Astrocyte (in vitro differentiated cells and primary cell): ENCODE measurements at regions not wholly inside any gene's neighbourhood (a gene's known extent, or its start where the extent isn't known, plus 50 kb on each side); places are given as distances from the start of the nearest gene placed in this dataset.

ENCODE experiments used
- DNase-seq: peaks from one replicate; pipeline ENCODE4 v3.0.0-alpha.2; 2010; ENCODE audit warnings: low read depth
- FAIRE-seq: peaks from 2 replicates; lab custom pipeline; 2011; peaks lifted over from hg19 to GRCh38; lab: Jason Lieb, UNC
- H2AFZ ChIP-seq: 2 replicates; pipeline ENCODE4 v1.6.0; 2012; ENCODE audit warnings: low read depth, low read length, inconsistent platforms
- H3K27ac ChIP-seq: 2 replicates; pipeline ENCODE4 v1.5.1; 2011; ENCODE audit warnings: low read depth, low read length, inconsistent platforms
- H3K27me3 ChIP-seq: 2 replicates; pipeline ENCODE4 v1.6.0; 2011; ENCODE audit warnings: low read length, inconsistent platforms; ENCODE audit not compliant: insufficient read depth
- H3K36me3 ChIP-seq: 2 replicates; pipeline ENCODE4 v1.5.1; 2011; ENCODE audit warnings: low read length, inconsistent platforms; ENCODE audit not compliant: insufficient read depth
- H3K4me1 ChIP-seq: 2 replicates; pipeline ENCODE4 v1.5.1; 2011; ENCODE audit warnings: low read length, inconsistent platforms; ENCODE audit not compliant: insufficient read depth
- H3K4me2 ChIP-seq: 2 replicates; pipeline ENCODE4 v1.6.0; 2012; ENCODE audit warnings: low read length, inconsistent platforms
- H3K4me3 ChIP-seq: 2 replicates; pipeline ENCODE4 v1.5.1; 2011; ENCODE audit warnings: low read depth, mild to moderate bottlenecking, low read length, inconsistent platforms; ENCODE audit not compliant: insufficient read depth
- H3K79me2 ChIP-seq: 2 replicates; pipeline ENCODE4 v1.6.0; 2012; ENCODE audit warnings: mild to moderate bottlenecking, low read length, inconsistent platforms; ENCODE audit not compliant: insufficient read depth
- H3K9ac ChIP-seq: 2 replicates; pipeline ENCODE4 v1.6.0; 2012; ENCODE audit warnings: mild to moderate bottlenecking, low read length, inconsistent platforms
- H3K9me3 ChIP-seq: 2 replicates; pipeline ENCODE4 v1.5.1; 2012; ENCODE audit warnings: low read depth, mild to moderate bottlenecking, low read length, inconsistent platforms; ENCODE audit not compliant: insufficient read depth
- H4K20me1 ChIP-seq: 2 replicates; pipeline ENCODE4 v1.6.0; 2012; ENCODE audit warnings: low read length, inconsistent platforms; ENCODE audit not compliant: insufficient read depth
- H3K27ac Mint-ChIP-seq: one replicate; pipeline ENCODE4 v1.8.0; 2021; ENCODE audit warnings: mild to moderate bottlenecking, mixed read lengths; ENCODE audit not compliant: unreplicated experiment
- H3K27me3 Mint-ChIP-seq: one replicate; pipeline ENCODE4 v1.8.0; 2021; ENCODE audit warnings: low read depth, mixed read lengths; ENCODE audit not compliant: unreplicated experiment
- H3K36me3 Mint-ChIP-seq: one replicate; pipeline ENCODE4 v1.8.0; 2021; ENCODE audit warnings: low read depth, mixed read lengths; ENCODE audit not compliant: unreplicated experiment
- H3K4me1 Mint-ChIP-seq: one replicate; pipeline ENCODE4 v1.8.0; 2021; ENCODE audit warnings: low read depth, mixed read lengths; ENCODE audit not compliant: unreplicated experiment
- H3K4me3 Mint-ChIP-seq: one replicate; pipeline ENCODE4 v1.8.0; 2021; ENCODE audit warnings: mild to moderate bottlenecking, moderate library complexity, mixed read lengths; ENCODE audit not compliant: unreplicated experiment
- H3K9me3 Mint-ChIP-seq: one replicate; pipeline ENCODE4 v1.8.0; 2021; ENCODE audit warnings: mild to moderate bottlenecking, mixed read lengths; ENCODE audit not compliant: unreplicated experiment
- EZH2 ChIP-seq: IDR thresholded peaks from 2 replicates; pipeline ENCODE4 v1.6.1; 2012; ENCODE audit warnings: mild to moderate bottlenecking, low read length, inconsistent platforms; ENCODE audit not compliant: insufficient read depth
- TF ChIP-seq, protein P1 (sequence below): IDR thresholded peaks from 2 replicates; pipeline ENCODE4 v1.5.1; 2011; ENCODE audit warnings: low read depth, mild to moderate bottlenecking, inconsistent platforms, low read length, moderate library complexity; ENCODE audit not compliant: insufficient read depth

DNA sequence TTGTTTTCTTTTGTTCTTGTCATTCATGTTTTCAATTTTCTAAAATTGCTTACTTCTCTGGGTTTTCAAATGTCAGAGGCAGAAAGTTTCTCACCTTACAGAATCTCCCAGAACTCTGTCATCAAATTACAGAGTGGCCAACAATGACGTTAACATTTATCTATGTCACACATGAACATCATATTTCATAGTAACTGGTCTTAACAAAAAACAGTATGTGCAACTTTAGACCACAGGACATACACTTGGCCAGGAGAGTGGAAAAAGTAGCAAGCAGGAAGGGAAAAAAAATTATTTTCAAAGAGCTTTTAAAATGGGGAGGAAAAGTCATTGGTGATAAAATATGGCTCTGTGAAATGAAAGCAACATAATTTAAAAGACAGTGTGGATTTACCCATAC lies 426.5 kb downstream of the MED13L start:
- FAIRE-seq, result no peak
- H3K27me3 ChIP-seq, result no peaks in the 10 kb centered on the region
- H3K9me3 Mint-ChIP-seq, result peaks cover 9% of the 10 kb centered on the region
- H3K27me3 Mint-ChIP-seq, result no peaks in the 10 kb centered on the region
- H3K9ac ChIP-seq, result no peak overlapping the region
- no peak overlapping the region for H3K27ac Mint-ChIP-seq
- H3K4me1 ChIP-seq, result no peaks in the 10 kb centered on the region
- no peaks in the 10 kb centered on the region for H3K9me3 ChIP-seq
- H2AFZ ChIP-seq, result no peak overlapping the region
- H3K36me3 ChIP-seq, result no peaks in the 10 kb centered on the region
- no peaks in the 10 kb centered on the region for H3K79me2 ChIP-seq
- DNase-seq, result no peak
- H4K20me1 ChIP-seq, result no peaks in the 10 kb centered on the region
- no peak overlapping the region for H3K4me3 ChIP-seq
- no peaks in the 10 kb centered on the region for H3K4me1 Mint-ChIP-seq
- no peak overlapping the region for H3K4me2 ChIP-seq
- H3K4me3 Mint-ChIP-seq, result no peak overlapping the region
- no peak overlapping the region for H3K27ac ChIP-seq
- TF ChIP-seq, protein P1, sequence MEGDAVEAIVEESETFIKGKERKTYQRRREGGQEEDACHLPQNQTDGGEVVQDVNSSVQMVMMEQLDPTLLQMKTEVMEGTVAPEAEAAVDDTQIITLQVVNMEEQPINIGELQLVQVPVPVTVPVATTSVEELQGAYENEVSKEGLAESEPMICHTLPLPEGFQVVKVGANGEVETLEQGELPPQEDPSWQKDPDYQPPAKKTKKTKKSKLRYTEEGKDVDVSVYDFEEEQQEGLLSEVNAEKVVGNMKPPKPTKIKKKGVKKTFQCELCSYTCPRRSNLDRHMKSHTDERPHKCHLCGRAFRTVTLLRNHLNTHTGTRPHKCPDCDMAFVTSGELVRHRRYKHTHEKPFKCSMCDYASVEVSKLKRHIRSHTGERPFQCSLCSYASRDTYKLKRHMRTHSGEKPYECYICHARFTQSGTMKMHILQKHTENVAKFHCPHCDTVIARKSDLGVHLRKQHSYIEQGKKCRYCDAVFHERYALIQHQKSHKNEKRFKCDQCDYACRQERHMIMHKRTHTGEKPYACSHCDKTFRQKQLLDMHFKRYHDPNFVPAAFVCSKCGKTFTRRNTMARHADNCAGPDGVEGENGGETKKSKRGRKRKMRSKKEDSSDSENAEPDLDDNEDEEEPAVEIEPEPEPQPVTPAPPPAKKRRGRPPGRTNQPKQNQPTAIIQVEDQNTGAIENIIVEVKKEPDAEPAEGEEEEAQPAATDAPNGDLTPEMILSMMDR, result no peak
- TF ChIP-seq EZH2, result no peak
- H3K36me3 Mint-ChIP-seq, result no peaks in the 10 kb centered on the region

- Mint-ChIP-seq H3K36me3 (no peaks in the 10 kb centered on the region), H3K4me1 (no peaks in the 10 kb centered on the region), H3K4me3 (no peak overlapping the region), H3K9me3 (peaks cover 9% of the 10 kb centered on the region), H3K27me3 (no peaks in the 10 kb centered on the region), H3K27ac (no peak overlapping the region)
- no peak overlapping the region for H3K9ac ChIP-seq
- no peak overlapping the region for H3K4me3 ChIP-seq
- no peak overlapping the region for H3K4me2 ChIP-seq
- TF ChIP-seq EZH2, result no peak
- TF ChIP-seq, protein P1, result no peak
- H3K79me2 ChIP-seq, result no peaks in the 10 kb centered on the region
- H2AFZ ChIP-seq, result no peak overlapping the region
- no peaks in the 10 kb centered on the region for H3K4me1 ChIP-seq
- H3K36me3 ChIP-seq, result no peaks in the 10 kb centered on the region
- FAIRE-seq (no peak), DNase-seq (no peak)
- no peaks in the 10 kb centered on the region for H3K27me3 ChIP-seq
- H3K27ac ChIP-seq, result no peak overlapping the region
- no peaks in the 10 kb centered on the region for H3K9me3 ChIP-seq
- no peaks in the 10 kb centered on the region for H4K20me1 ChIP-seq
Observed at GRCh38 chr12:115849262-115849943, 428.1 kb downstream of the MED13L start.

DNA sequence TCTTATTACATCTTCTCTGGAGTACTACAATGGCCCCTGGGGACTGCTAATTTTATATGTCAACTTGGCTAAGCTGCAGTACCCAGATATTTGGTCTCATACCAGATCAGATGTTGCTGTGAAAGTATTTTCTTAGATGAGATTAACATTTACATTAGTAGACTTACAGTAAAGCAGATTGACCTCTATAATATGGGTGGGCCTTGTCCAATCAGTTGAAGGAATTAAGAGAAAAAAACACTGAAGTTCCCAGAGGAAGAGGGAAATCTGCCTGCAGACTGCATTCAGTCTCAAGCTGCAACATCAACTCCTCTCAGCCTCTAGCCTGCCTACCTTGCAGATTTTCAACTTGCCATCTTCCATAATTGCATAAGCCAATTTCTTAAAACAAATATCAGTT lies 430.1 kb downstream of the MED13L start:
- no peak for TF ChIP-seq EZH2
- TF ChIP-seq, protein P1, result no peak
- Mint-ChIP-seq H3K9me3 (peaks cover 9% of the 10 kb centered on the region), H3K27me3 (peaks cover 11% of the 10 kb centered on the region), H3K27ac (no peak overlapping the region), H3K4me3 (no peak overlapping the region), H3K36me3 (no peaks in the 10 kb centered on the region), H3K4me1 (no peaks in the 10 kb centered on the region)
- no peaks in the 10 kb centered on the region for H3K9me3 ChIP-seq
- H3K79me2 ChIP-seq, result no peaks in the 10 kb centered on the region
- DNase-seq (no peak), FAIRE-seq (no peak)
- H3K4me3 ChIP-seq, result no peak overlapping the region
- no peaks in the 10 kb centered on the region for H3K27me3 ChIP-seq
- H2AFZ ChIP-seq, result no peak overlapping the region
- no peak overlapping the region for H3K4me2 ChIP-seq
- H4K20me1 ChIP-seq, result no peaks in the 10 kb centered on the region
- H3K4me1 ChIP-seq, result no peaks in the 10 kb centered on the region
- H3K27ac ChIP-seq, result no peak overlapping the region
- H3K9ac ChIP-seq, result no peak overlapping the region
- no peaks in the 10 kb centered on the region for H3K36me3 ChIP-seq
